ENCODE measurements at regions not wholly inside any gene's neighbourhood (a gene's known extent, or its start where the extent isn't known, plus 50 kb on each side); places are given as distances from the start of the nearest gene placed in this dataset.

GRCh38 chr2:17232776-17233556 is 285.3 kb downstream of the RAD51AP2 start:
- TF ChIP-seq CTCF (IDR thresholded peaks at IDR 0.05), result no peak
- no peak for ATAC-seq (ENCODE audit: low FRiP score)
- DNase-seq (ENCODE audit: low spot score), result no peak

- TF ChIP-seq CTCF (IDR thresholded peaks at IDR 0.05), result no peak
- no peak for ATAC-seq (ENCODE audit: low FRiP score)
- no peak for DNase-seq (ENCODE audit: low spot score)
Observed at GRCh38 chr2:17231394-17231965, 286.8 kb downstream of the RAD51AP2 start.

GRCh38 chr2:17229414-17229813 is 288.8 kb downstream of the RAD51AP2 start:
- TF ChIP-seq CTCF (IDR thresholded peaks at IDR 0.05), result no peak
- DNase-seq (ENCODE audit: low spot score) (no peak), ATAC-seq (ENCODE audit: low FRiP score) (no peak)

GRCh38 chr2:17228461-17228860 is 289.8 kb downstream of the RAD51AP2 start:
- DNase-seq (ENCODE audit: low spot score) (no peak), ATAC-seq (ENCODE audit: low FRiP score) (no peak)
- TF ChIP-seq CTCF (IDR thresholded peaks at IDR 0.05), result no peak

- ATAC-seq (ENCODE audit: low FRiP score) (no peak), DNase-seq (ENCODE audit: low spot score) (no peak)
- no peak for TF ChIP-seq CTCF (IDR thresholded peaks at IDR 0.05)
Observed at GRCh38 chr2:17227856-17228255, 290.4 kb downstream of the RAD51AP2 start.

- TF ChIP-seq CTCF (IDR thresholded peaks at IDR 0.05), result no peak
- DNase-seq (ENCODE audit: low spot score) (no peak), ATAC-seq (ENCODE audit: low FRiP score) (no peak)
Observed at GRCh38 chr2:17226941-17227490, 291.2 kb downstream of the RAD51AP2 start.

GRCh38 chr2:17223211-17223610 is 295.0 kb downstream of the RAD51AP2 start:
- no peak for TF ChIP-seq CTCF (IDR thresholded peaks at IDR 0.05)
- DNase-seq (ENCODE audit: low spot score) (no peak), ATAC-seq (ENCODE audit: low FRiP score) (no peak)
